Tibial nerve (tissue), 4 donors: ENCODE measurements at regions not wholly inside any gene's neighbourhood (a gene's known extent, or its start where the extent isn't known, plus 50 kb on each side); places are given as distances from the start of the nearest gene placed in this dataset.
"Not testable (repeated sequence)": the region's sequence is repeated elsewhere in the genome, so short reads cannot be mapped to it uniquely, and the experiment has no call there.

ENCODE experiments used
- DNase-seq, 2 donors: peaks; one replicate each; pipeline ENCODE4 v3.0.0-alpha.2; 2019; ENCODE audit warnings: low spot score in 2 of 2
- H3K27ac ChIP-seq, 4 donors: fragments of 200-600 bp; sonication (generic) in 3 of 4; one replicate each; pipeline ENCODE4 v1.5.1; 2017 to 2019; ENCODE audit warnings: mild to moderate bottlenecking in 1 of 4
- H3K27me3 ChIP-seq, 2 donors: fragments of 200-600 bp; sonication (generic) in 1 of 2; one replicate each; pipeline versions ENCODE4 v1.5.1 to v1.6.0; 2017 to 2019
- H3K36me3 ChIP-seq, 3 donors: fragments of 200-600 bp; sonication (generic); one replicate each; pipeline ENCODE4 v1.5.1; 2018 to 2019
- H3K4me1 ChIP-seq, 4 donors: fragments of 200-600 bp; sonication (generic) in 3 of 4; one replicate each; pipeline ENCODE4 v1.5.1; 2017 to 2019
- H3K4me3 ChIP-seq, 4 donors: fragments of 200-600 bp; sonication (generic) in 3 of 4; one replicate each; pipeline ENCODE4 v1.5.1; 2017 to 2019; ENCODE audit warnings: mild to moderate bottlenecking in 1 of 4, moderate library complexity in 1 of 4
- H3K9me3 ChIP-seq, 4 donors: fragments of 200-600 bp; sonication (generic) in 3 of 4; one replicate each; pipeline ENCODE4 v1.5.1; 2017 to 2019
- CTCF ChIP-seq, 5 experiments: fragments of 200-600 bp in 3 of 5; fragments of 450-650 bp in 2 of 5; sonication (generic) in 3 of 5; IDR thresholded peaks; one replicate each; pipeline ENCODE4 v1.5.1; 2016 to 2019; ENCODE audit warnings: antibody characterized with exemption in 5 of 5, mild to moderate bottlenecking in 3 of 5, moderate library complexity in 2 of 5
- EP300 ChIP-seq, 2 donors: sonication (generic); formaldehyde crosslinking; IDR thresholded peaks; one replicate each; pipeline ENCODE4 v1.6.1; 2017; ENCODE audit warnings: antibody characterized with exemption in 2 of 2, mild to moderate bottlenecking in 1 of 2
- POLR2A ChIP-seq, 2 donors: fragments of 450-650 bp; IDR thresholded peaks; one replicate each; pipeline ENCODE4 v1.6.1; 2017; ENCODE audit warnings: antibody characterized with exemption in 2 of 2, mild to moderate bottlenecking in 2 of 2, moderate library complexity in 2 of 2
- WGBS, 2 donors: methylation state at CpG; one replicate each; pipeline ENCODE4 v1.1.5; 2018; 5-methylcytosine and 5-hydroxymethylcytosine counted together

- Histone ChIP-seq H3K4me3 (no peak overlapping the region), H3K36me3 (no peaks in the 10 kb centered on the region), H3K27ac (peak overlapping the region in 1 of 4 donors; percentile 36), H3K27me3 (no peaks in the 10 kb centered on the region), H3K4me1 (peaks cover 0 to 7% (median 0%) of the 10 kb centered on the region in 4 donors), H3K9me3 (no peaks in the 10 kb centered on the region)
- TF ChIP-seq EP300 (IDR thresholded peaks at IDR 0.05) (no peak), CTCF (IDR thresholded peaks at IDR 0.05) (no peak), POLR2A (IDR thresholded peaks at IDR 0.05) (no peak)
- 86 to 92% methylated on average over 6 of the region's 6 CpGs for WGBS, 2 donors
- DNase-seq, result no peak
Observed at GRCh38 chr5:71783891-71784290, 64.8 kb downstream of the CARTPT start.

- no peak overlapping the region for H3K4me3 ChIP-seq
- 55 to 60% methylated on average over 8 of the region's 8 CpGs for WGBS, 2 donors
- no peaks in the 10 kb centered on the region for H3K36me3 ChIP-seq
- DNase-seq, result no peak
- no peak for TF ChIP-seq POLR2A (IDR thresholded peaks at IDR 0.05)
- no peak for TF ChIP-seq CTCF (IDR thresholded peaks at IDR 0.05)
- TF ChIP-seq EP300 (IDR thresholded peaks at IDR 0.05), result no peak
- H3K27ac ChIP-seq, result no peak overlapping the region
- H3K27me3 ChIP-seq, result no peaks in the 10 kb centered on the region
- H3K9me3 ChIP-seq, result peaks cover 0 to 7% (median 0%) of the 10 kb centered on the region in 4 donors
- peaks cover 0 to 7% (median 0%) of the 10 kb centered on the region in 4 donors for H3K4me1 ChIP-seq
Observed at GRCh38 chr5:71786337-71787055, 67.4 kb downstream of the CARTPT start.

GRCh38 chr5:71788794-71789193, 69.7 kb downstream of the CARTPT start:
- no peak overlapping the region for H3K27ac ChIP-seq
- no peaks in the 10 kb centered on the region for H3K27me3 ChIP-seq
- peaks cover 0 to 17% (median 0%) of the 10 kb centered on the region in 4 donors for H3K9me3 ChIP-seq
- no peaks in the 10 kb centered on the region for H3K36me3 ChIP-seq
- TF ChIP-seq CTCF (IDR thresholded peaks at IDR 0.05) (no peak), EP300 (IDR thresholded peaks at IDR 0.05) (no peak), POLR2A (IDR thresholded peaks at IDR 0.05) (no peak)
- no peaks in the 10 kb centered on the region for H3K4me1 ChIP-seq
- no peak overlapping the region for H3K4me3 ChIP-seq
- no peak for DNase-seq
- 88 to 94% methylated on average over 2 of the region's 2 CpGs for WGBS, 2 donors

GRCh38 chr5:71789746-71790145, 70.7 kb downstream of the CARTPT start:
- WGBS, 2 donors, result 76 to 78% methylated on average over 4 of the region's 4 CpGs
- no peak for TF ChIP-seq EP300 (IDR thresholded peaks at IDR 0.05)
- no peak for TF ChIP-seq CTCF (IDR thresholded peaks at IDR 0.05)
- no peak for TF ChIP-seq POLR2A (IDR thresholded peaks at IDR 0.05)

GRCh38 chr5:71790433-71790832, 71.4 kb downstream of the CARTPT start:
- WGBS, 2 donors, result 43 to 59% methylated on average over 3 to 7 of the region's 7 CpGs
- no peak for DNase-seq
- TF ChIP-seq EP300 (IDR thresholded peaks at IDR 0.05) (no peak), POLR2A (IDR thresholded peaks at IDR 0.05) (no peak), CTCF (IDR thresholded peaks at IDR 0.05) (no peak)
- no peaks in the 10 kb centered on the region for H3K4me1 ChIP-seq
- H3K36me3 ChIP-seq, result no peaks in the 10 kb centered on the region
- H3K4me3 ChIP-seq, result no peak overlapping the region
- H3K27ac ChIP-seq, result no peak overlapping the region
- H3K9me3 ChIP-seq, result peaks cover 0 to 30% (median 0%) of the 10 kb centered on the region in 4 donors
- H3K27me3 ChIP-seq, result no peaks in the 10 kb centered on the region

More at GRCh38 chr5:71789746-71790145, 70.7 kb downstream of the CARTPT start:
- H3K36me3 ChIP-seq, result no peaks in the 10 kb centered on the region
- no peak for DNase-seq
- H3K4me3 ChIP-seq, result no peak overlapping the region
- no peak overlapping the region for H3K27ac ChIP-seq
- no peaks in the 10 kb centered on the region for H3K4me1 ChIP-seq
- peaks cover 0 to 26% (median 0%) of the 10 kb centered on the region in 4 donors for H3K9me3 ChIP-seq
- H3K27me3 ChIP-seq, result no peaks in the 10 kb centered on the region

- peaks cover 0 to 30% (median 0%) of the 10 kb centered on the region in 4 donors for H3K9me3 ChIP-seq
- not testable (repeated sequence) for H3K27ac ChIP-seq, DNase-seq, H3K27me3 ChIP-seq, H3K4me3 ChIP-seq, H3K4me1 ChIP-seq, H3K36me3 ChIP-seq
- WGBS, 2 donors, result 89% methylated on average over 2 of the region's 2 CpGs
Observed at GRCh38 chr5:71792041-71792440, 73.0 kb downstream of the CARTPT start.
